WTC11 (cell line): ENCODE measurements at regions not wholly inside any gene's neighbourhood (a gene's known extent, or its start where the extent isn't known, plus 50 kb on each side); places are given as distances from the start of the nearest gene placed in this dataset.

Source experiments
- ATAC-seq: fragments of 200-7000 bp; cut with Tn5 transposase; 2 replicates; pipeline ENCODE4 v1.10.0; 2021; ENCODE audit warnings: mild to moderate bottlenecking, moderate library complexity
- CTCF ChIA-PET: fragments of 300-600 bp; sonication (Branson Sonifier 250); formaldehyde crosslinking; loops from one replicate; lab custom pipeline; 2021; ENCODE audit warnings: antibody characterized with exemption; lab: Charles Lee
- POLR2A ChIA-PET: fragments of 350-600 bp; sonication (Branson Sonifier 250); formaldehyde crosslinking; loops from one replicate; lab custom pipeline; 2021; ENCODE audit warnings: antibody characterized with exemption; lab: Charles Lee
- DNase-seq: peaks from one replicate; pipeline ENCODE4 v3.0.0; 2021; ENCODE audit warnings: low spot score
- H3K27ac Mint-ChIP-seq: 2 replicates; pipeline ENCODE4 v1.8.0; 2021; ENCODE audit warnings: mixed read lengths
- H3K27me3 Mint-ChIP-seq: 2 replicates; pipeline ENCODE4 v1.8.0; 2021; ENCODE audit warnings: low read depth, mild to moderate bottlenecking, moderate library complexity, mixed read lengths
- H3K36me3 Mint-ChIP-seq: 2 replicates; pipeline ENCODE4 v1.8.0; 2021; ENCODE audit warnings: mixed read lengths
- H3K4me1 Mint-ChIP-seq: 2 replicates; pipeline ENCODE4 v1.8.0; 2022; ENCODE audit warnings: mixed read lengths
- H3K4me3 Mint-ChIP-seq: 2 replicates; pipeline ENCODE4 v1.8.0; 2021; ENCODE audit warnings: mild to moderate bottlenecking, moderate library complexity, mixed read lengths
- H3K9me3 Mint-ChIP-seq: 2 replicates; pipeline ENCODE4 v1.8.0; 2021; ENCODE audit warnings: mixed read lengths
- ATF1 ChIP-seq: sonication (generic); formaldehyde crosslinking; IDR thresholded peaks from 2 replicates; pipeline ENCODE4 v1.8.1; 2023; ENCODE audit warnings: mild to moderate bottlenecking, moderate library complexity, missing genetic modification reagents
- ATF2 ChIP-seq: sonication (generic); formaldehyde crosslinking; IDR thresholded peaks from 2 replicates; pipeline ENCODE4 v1.8.1; 2022; ENCODE audit warnings: low read depth, missing genetic modification reagents, borderline replicate concordance
- ERG ChIP-seq: fragments of 250-450 bp; sonication (Bioruptor Pico); IDR thresholded peaks from 2 replicates; pipeline ENCODE4 v1.8.0; 2021; ENCODE audit warnings: mild to moderate bottlenecking
- ETV6 ChIP-seq: sonication (generic); formaldehyde crosslinking; IDR thresholded peaks from 2 replicates; pipeline ENCODE4 v1.8.1; 2022; ENCODE audit warnings: mild to moderate bottlenecking, missing genetic modification reagents
- FOXK1 ChIP-seq: sonication (generic); formaldehyde crosslinking; IDR thresholded peaks from 2 replicates; pipeline ENCODE4 v1.8.0; 2022; ENCODE audit warnings: mild to moderate bottlenecking, moderate library complexity, missing genetic modification reagents
- GTF2I ChIP-seq: fragments of 250-450 bp; sonication (Bioruptor Pico); conservative IDR thresholded peaks from 2 replicates; pipeline ENCODE4 v1.4.0; 2021; ENCODE audit warnings: mild to moderate bottlenecking
- MLX ChIP-seq: sonication (generic); formaldehyde crosslinking; IDR thresholded peaks from 2 replicates; pipeline ENCODE4 v1.8.1; 2023; ENCODE audit warnings: mild to moderate bottlenecking, missing genetic modification reagents, moderate library complexity
- NFATC4 ChIP-seq: fragments of 250-450 bp; sonication (Bioruptor Pico); IDR thresholded peaks from 2 replicates; pipeline ENCODE4 v1.9.0; 2021; ENCODE audit warnings: mild to moderate bottlenecking
- NFE2L1 ChIP-seq: sonication (generic); formaldehyde crosslinking; IDR thresholded peaks from 2 replicates; pipeline ENCODE4 v1.8.1; 2023; ENCODE audit warnings: missing genetic modification reagents
- NR2C2 ChIP-seq: sonication (generic); formaldehyde crosslinking; IDR thresholded peaks from 2 replicates; pipeline ENCODE4 v1.8.0; 2022; ENCODE audit warnings: mild to moderate bottlenecking, missing genetic modification reagents
- PREB ChIP-seq: sonication (generic); formaldehyde crosslinking; IDR thresholded peaks from 2 replicates; pipeline ENCODE4 v1.8.1; 2022; ENCODE audit warnings: mild to moderate bottlenecking, missing genetic modification reagents, moderate library complexity, borderline replicate concordance
- SMAD3 ChIP-seq: sonication (generic); formaldehyde crosslinking; IDR thresholded peaks from 2 replicates; pipeline ENCODE4 v1.8.0; 2022; ENCODE audit warnings: missing genetic modification reagents, mild to moderate bottlenecking, borderline replicate concordance
- TEAD1 ChIP-seq: sonication (generic); formaldehyde crosslinking; IDR thresholded peaks from 2 replicates; pipeline ENCODE4 v1.8.0; 2022; ENCODE audit warnings: mild to moderate bottlenecking, missing genetic modification reagents
- TEAD4 ChIP-seq: sonication (generic); formaldehyde crosslinking; IDR thresholded peaks from 2 replicates; pipeline ENCODE4 v1.8.0; 2022; ENCODE audit warnings: mild to moderate bottlenecking, missing genetic modification reagents
- ZNF219 ChIP-seq: sonication (generic); formaldehyde crosslinking; IDR thresholded peaks from 2 replicates; pipeline ENCODE4 v1.8.0; 2023; ENCODE audit warnings: missing genetic modification reagents, mild to moderate bottlenecking, borderline replicate concordance
- ZNF263 ChIP-seq: sonication (generic); formaldehyde crosslinking; IDR thresholded peaks from 2 replicates; pipeline ENCODE4 v1.8.1; 2022; ENCODE audit warnings: low read depth, mild to moderate bottlenecking, moderate library complexity, missing genetic modification reagents
- ZNF317 ChIP-seq: sonication (generic); formaldehyde crosslinking; IDR thresholded peaks from 2 replicates; pipeline ENCODE4 v1.8.1; 2023; ENCODE audit warnings: low read depth, mild to moderate bottlenecking, moderate library complexity, missing genetic modification reagents, borderline replicate concordance
- ZNF416 ChIP-seq: fragments of 250-450 bp; sonication (Bioruptor Pico); IDR thresholded peaks from 2 replicates; pipeline ENCODE4 v1.9.0; 2021; ENCODE audit warnings: mild to moderate bottlenecking, inconsistent platforms
- ZNF423 ChIP-seq: fragments of 250-450 bp; sonication (Bioruptor Pico); IDR thresholded peaks from 2 replicates; pipeline ENCODE4 v2.1.2; 2022; ENCODE audit warnings: mild to moderate bottlenecking, moderate library complexity
- TF ChIP-seq, protein P1 (sequence below): fragments of 250-450 bp; sonication (Bioruptor Pico); IDR thresholded peaks from 2 replicates; pipeline ENCODE4 v2.1.2; 2022; ENCODE audit warnings: mild to moderate bottlenecking, moderate library complexity
- TF ChIP-seq, protein P2 (sequence below): sonication (generic); formaldehyde crosslinking; IDR thresholded peaks from 2 replicates; pipeline ENCODE4 v1.8.1; 2022; ENCODE audit warnings: low read depth, mild to moderate bottlenecking, moderate library complexity, missing genetic modification reagents, borderline replicate concordance

DNA sequence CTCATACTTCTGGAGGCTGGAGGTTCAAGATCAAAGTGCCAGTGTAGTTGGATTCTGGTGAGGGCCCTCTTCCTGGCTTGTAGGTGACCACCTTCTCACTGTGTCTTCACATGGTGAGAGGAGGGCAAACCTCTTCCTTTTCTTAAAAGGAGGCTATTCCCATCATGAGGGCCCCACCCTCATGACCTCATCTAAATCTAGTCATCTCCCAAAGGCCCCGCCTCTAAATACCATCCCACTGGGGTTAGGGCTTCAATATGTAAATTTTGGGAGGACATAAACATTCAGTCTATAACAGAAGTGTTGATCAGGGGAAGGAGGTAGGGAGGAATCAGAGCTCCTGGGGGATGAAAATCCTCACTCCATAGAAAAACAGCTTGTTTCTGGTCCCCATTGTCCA lies 60.8 kb upstream of the DIPK2B start:
- H3K27me3 Mint-ChIP-seq, result no peaks in the 10 kb centered on the region; the same call in 1 of the 2 replicates
- no peak overlapping the region for H3K4me3 Mint-ChIP-seq
- no peak overlapping the region for H3K27ac Mint-ChIP-seq
- POLR2A ChIA-PET, result no interaction called here
- no peak for DNase-seq
- TF ChIP-seq, protein P1, sequence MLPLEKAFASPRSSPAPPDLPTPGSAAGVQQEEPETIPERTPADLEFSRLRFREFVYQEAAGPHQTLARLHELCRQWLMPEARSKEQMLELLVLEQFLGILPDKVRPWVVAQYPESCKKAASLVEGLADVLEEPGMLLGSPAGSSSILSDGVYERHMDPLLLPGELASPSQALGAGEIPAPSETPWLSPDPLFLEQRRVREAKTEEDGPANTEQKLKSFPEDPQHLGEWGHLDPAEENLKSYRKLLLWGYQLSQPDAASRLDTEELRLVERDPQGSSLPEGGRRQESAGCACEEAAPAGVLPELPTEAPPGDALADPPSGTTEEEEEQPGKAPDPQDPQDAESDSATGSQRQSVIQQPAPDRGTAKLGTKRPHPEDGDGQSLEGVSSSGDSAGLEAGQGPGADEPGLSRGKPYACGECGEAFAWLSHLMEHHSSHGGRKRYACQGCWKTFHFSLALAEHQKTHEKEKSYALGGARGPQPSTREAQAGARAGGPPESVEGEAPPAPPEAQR (CRISPR knock-in tag), result no peak
- no peak for TF ChIP-seq ATF1 (CRISPR knock-in tag)
- TF ChIP-seq ATF2 (CRISPR knock-in tag), result no peak
- TF ChIP-seq PREB, result no peak
- TF ChIP-seq ZNF423, result no peak
- no peak for TF ChIP-seq TEAD1 (CRISPR knock-in tag)
- no peak for TF ChIP-seq ETV6 (CRISPR knock-in tag)
- TF ChIP-seq FOXK1 (CRISPR knock-in tag), result no peak
- no peak for TF ChIP-seq ZNF317 (CRISPR knock-in tag)
- TF ChIP-seq MLX (CRISPR knock-in tag), result no peak
- no peak for TF ChIP-seq ERG (CRISPR knock-in tag)
- TF ChIP-seq TEAD4 (CRISPR knock-in tag), result no peak
- no peak for TF ChIP-seq NFE2L1 (CRISPR knock-in tag)
- no peak for TF ChIP-seq ZNF263
- TF ChIP-seq NFATC4 (CRISPR knock-in tag), result no peak
- TF ChIP-seq SMAD3 (CRISPR knock-in tag), result no peak
- TF ChIP-seq, protein P2, sequence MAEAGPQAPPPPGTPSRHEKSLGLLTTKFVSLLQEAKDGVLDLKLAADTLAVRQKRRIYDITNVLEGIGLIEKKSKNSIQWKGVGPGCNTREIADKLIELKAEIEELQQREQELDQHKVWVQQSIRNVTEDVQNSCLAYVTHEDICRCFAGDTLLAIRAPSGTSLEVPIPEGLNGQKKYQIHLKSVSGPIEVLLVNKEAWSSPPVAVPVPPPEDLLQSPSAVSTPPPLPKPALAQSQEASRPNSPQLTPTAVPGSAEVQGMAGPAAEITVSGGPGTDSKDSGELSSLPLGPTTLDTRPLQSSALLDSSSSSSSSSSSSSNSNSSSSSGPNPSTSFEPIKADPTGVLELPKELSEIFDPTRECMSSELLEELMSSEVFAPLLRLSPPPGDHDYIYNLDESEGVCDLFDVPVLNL (CRISPR knock-in tag), result no peak
- TF ChIP-seq, all 79 proteins: peak for 0
- H3K4me1 Mint-ChIP-seq, result peaks cover 11% of the 10 kb centered on the region
- no peak for ATAC-seq
- CTCF ChIA-PET, result no interaction called here
- H3K36me3 Mint-ChIP-seq, result no peaks in the 10 kb centered on the region
- peaks cover 10% of the 10 kb centered on the region; the same call in 1 of the 2 replicates for H3K9me3 Mint-ChIP-seq

GRCh38 chrX:45261005-45261404 lies 60.3 kb upstream of the DIPK2B start:
- TF ChIP-seq NR2C2 (no peak), ETV6 (CRISPR knock-in tag) (no peak), ZNF423 (0 out of 2 replicates have a peak, but pooled peaks have one; percentile 19), ZNF416 (CRISPR knock-in tag) (no peak), ZNF219 (CRISPR knock-in tag) (no peak), GTF2I (CRISPR knock-in tag) (no peak)
- H3K4me1 Mint-ChIP-seq, result peaks cover 11% of the 10 kb centered on the region
- POLR2A ChIA-PET, result no interaction called here
- H3K27me3 Mint-ChIP-seq, result no peaks in the 10 kb centered on the region; the same call in 1 of the 2 replicates
- peaks cover 10% of the 10 kb centered on the region; the same call in 1 of the 2 replicates for H3K9me3 Mint-ChIP-seq
- no peaks in the 10 kb centered on the region for H3K36me3 Mint-ChIP-seq
- DNase-seq, result no peak
- H3K27ac Mint-ChIP-seq, result no peak overlapping the region
- CTCF ChIA-PET, result no interaction called here
- no peak overlapping the region for H3K4me3 Mint-ChIP-seq
- ATAC-seq, result peak; percentile 73
